ENCODE measurements at regions not wholly inside any gene's neighbourhood (a gene's known extent, or its start where the extent isn't known, plus 50 kb on each side); places are given as distances from the start of the nearest gene placed in this dataset.

DNA sequence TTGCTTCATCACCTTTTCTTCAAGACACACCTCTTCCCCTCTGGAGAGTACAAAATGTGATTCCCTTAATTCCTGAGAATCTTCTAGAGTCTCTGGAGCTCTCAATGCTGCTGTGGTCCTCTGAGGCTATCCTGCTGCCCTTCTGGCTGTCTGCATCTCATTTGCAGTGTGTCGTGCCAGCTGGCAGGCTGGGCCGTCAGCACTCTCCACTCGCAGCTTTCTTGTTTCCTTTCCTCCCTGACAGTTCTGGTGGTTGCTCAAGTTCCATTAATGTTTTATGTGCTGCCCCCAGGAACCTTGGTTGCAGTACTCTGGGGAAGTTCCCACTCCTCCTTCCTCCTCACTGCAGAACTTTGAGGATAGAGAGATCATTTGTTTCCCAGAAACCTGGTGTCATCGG is 210.8 kb upstream of the ROPN1 start:
- Histone ChIP-seq H3K27me3 (no peaks in the 10 kb centered on the region), H3K4me3 (replicated peaks in 1 of 3) (no peak overlapping the region), H3K4me1 (no peaks in the 10 kb centered on the region), H3K27ac (no peak overlapping the region), H3K36me3 (no peaks in the 10 kb centered on the region), H3K9me3 (no peaks in the 10 kb centered on the region)
- WGBS, 2 donors, result 51 to 55% methylated on average over 4 of the region's 4 CpGs
- DNase-seq, result peak; percentile 3 to 15
- TF ChIP-seq, protein P1, sequence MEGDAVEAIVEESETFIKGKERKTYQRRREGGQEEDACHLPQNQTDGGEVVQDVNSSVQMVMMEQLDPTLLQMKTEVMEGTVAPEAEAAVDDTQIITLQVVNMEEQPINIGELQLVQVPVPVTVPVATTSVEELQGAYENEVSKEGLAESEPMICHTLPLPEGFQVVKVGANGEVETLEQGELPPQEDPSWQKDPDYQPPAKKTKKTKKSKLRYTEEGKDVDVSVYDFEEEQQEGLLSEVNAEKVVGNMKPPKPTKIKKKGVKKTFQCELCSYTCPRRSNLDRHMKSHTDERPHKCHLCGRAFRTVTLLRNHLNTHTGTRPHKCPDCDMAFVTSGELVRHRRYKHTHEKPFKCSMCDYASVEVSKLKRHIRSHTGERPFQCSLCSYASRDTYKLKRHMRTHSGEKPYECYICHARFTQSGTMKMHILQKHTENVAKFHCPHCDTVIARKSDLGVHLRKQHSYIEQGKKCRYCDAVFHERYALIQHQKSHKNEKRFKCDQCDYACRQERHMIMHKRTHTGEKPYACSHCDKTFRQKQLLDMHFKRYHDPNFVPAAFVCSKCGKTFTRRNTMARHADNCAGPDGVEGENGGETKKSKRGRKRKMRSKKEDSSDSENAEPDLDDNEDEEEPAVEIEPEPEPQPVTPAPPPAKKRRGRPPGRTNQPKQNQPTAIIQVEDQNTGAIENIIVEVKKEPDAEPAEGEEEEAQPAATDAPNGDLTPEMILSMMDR (IDR thresholded peaks at IDR 0.05), result no peak
- no peak for TF ChIP-seq POLR2A (IDR thresholded peaks at IDR 0.05)
- intact Hi-C loops (cut with DNase I), result no loop called here

DNA sequence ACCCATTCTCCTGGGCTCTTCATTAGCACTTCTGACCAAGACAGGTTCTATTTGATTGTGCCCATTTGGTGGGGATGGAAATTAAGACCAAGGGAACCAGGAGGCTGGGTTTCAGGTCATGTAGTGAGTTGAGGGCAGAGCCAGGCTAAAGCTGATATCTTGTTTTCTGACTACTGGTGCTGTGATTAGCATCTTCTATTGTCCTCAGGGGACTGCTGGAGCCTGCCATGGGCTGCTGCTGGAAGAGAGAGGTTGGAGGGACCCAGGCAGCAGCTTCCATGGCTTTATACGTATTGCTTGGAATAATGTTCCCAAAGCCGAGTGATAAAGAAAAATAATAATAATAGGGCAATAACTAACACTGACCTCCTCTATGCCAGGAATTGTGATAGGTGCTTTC is 211.4 kb upstream of the ROPN1 start:
- no peak overlapping the region for H3K4me3 ChIP-seq (replicated peaks in 1 of 3)
- no peak for TF ChIP-seq POLR2A (IDR thresholded peaks at IDR 0.05)
- TF ChIP-seq, protein P1 (IDR thresholded peaks at IDR 0.05), result no peak
- no peak overlapping the region for H3K27ac ChIP-seq
- no peaks in the 10 kb centered on the region for H3K9me3 ChIP-seq
- H3K27me3 ChIP-seq, result no peaks in the 10 kb centered on the region
- intact Hi-C loops (cut with DNase I), result no loop called here
- H3K4me1 ChIP-seq, result no peaks in the 10 kb centered on the region
- WGBS, 2 donors, result 89 to 95% methylated on average over 2 of the region's 2 CpGs
- no peak for DNase-seq
- H3K36me3 ChIP-seq, result no peaks in the 10 kb centered on the region

DNA sequence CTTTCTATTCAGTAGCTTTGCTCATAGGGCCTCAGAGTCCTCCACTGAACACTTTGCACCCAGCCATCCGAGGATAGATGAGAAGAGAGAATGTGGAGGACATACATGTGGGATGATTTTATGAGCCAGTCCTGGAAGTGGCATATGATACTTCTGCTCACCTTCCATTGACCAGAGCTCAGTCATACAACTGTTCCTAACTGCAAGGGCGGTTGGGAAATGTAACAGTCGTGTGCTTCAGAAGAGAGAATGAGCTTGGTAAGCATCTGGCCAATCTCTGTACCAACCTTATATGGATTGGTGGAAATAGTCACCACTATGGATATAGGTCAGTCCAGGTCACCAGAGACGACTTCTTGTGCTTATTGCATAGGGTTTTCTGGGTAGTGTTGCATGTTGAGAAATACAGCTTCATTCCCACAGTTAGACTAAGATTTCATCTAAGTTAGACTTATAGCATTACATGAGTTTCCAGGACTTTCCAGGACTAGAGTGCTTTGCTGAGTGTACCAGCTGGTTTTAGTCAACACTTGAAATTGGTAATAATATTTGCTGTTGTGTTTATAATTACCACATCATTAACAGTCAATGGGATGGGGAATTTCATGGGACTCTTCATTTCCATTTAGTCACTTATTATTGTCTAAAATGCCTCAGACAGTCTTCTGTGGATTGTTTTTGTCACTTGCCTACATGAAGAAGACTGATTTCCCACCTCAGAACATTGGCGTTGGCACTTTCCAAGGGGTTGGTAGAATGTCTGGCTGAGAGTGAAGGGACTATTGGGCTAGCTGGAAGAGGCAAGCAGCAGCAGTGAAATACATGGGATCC is 214.5 kb upstream of the ROPN1 start:
- TF ChIP-seq, protein P1 (IDR thresholded peaks at IDR 0.05), result no peak
- no peak for TF ChIP-seq POLR2A (IDR thresholded peaks at IDR 0.05)
- no peak for DNase-seq
- H3K27ac ChIP-seq, result no peak overlapping the region
- WGBS, 2 donors, result 89 to 92% methylated on average over 5 of the region's 5 CpGs
- H3K4me3 ChIP-seq (replicated peaks in 1 of 3), result no peak overlapping the region
- no peaks in the 10 kb centered on the region for H3K9me3 ChIP-seq
- no peaks in the 10 kb centered on the region for H3K36me3 ChIP-seq
- intact Hi-C loops (cut with DNase I), result no loop called here
- no peaks in the 10 kb centered on the region for H3K4me1 ChIP-seq
- no peaks in the 10 kb centered on the region for H3K27me3 ChIP-seq

DNA sequence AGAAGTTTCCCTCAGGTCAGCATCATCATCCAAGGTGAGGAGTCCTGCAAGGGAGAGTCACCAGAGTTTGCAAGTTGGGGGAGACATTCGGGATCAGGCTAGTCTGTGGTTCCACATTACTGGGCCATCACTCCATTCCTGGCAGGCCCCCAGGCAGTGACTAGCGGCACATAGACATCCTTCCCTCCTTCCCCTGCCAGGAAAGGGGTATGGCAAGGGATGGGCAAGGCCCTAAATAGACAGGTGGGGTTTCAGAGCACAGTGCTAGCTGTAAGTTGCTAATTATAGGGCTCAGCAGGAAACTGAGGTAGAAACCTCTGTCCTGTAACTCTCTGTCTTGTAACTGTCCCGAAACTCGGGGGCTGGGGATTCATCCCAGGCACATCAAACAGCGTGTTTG is 215.2 kb upstream of the ROPN1 start:
- Histone ChIP-seq H3K4me1 (no peaks in the 10 kb centered on the region), H3K4me3 (replicated peaks in 1 of 3) (no peak overlapping the region), H3K36me3 (no peaks in the 10 kb centered on the region), H3K27ac (no peak overlapping the region), H3K27me3 (no peaks in the 10 kb centered on the region), H3K9me3 (no peaks in the 10 kb centered on the region)
- intact Hi-C loops (cut with DNase I), result no loop called here
- TF ChIP-seq, protein P1 (IDR thresholded peaks at IDR 0.05), result no peak
- no peak for TF ChIP-seq POLR2A (IDR thresholded peaks at IDR 0.05)
- WGBS, 2 donors, result 92 to 100% methylated on average over 3 to 5 of the region's 5 CpGs
- no peak for DNase-seq

DNA sequence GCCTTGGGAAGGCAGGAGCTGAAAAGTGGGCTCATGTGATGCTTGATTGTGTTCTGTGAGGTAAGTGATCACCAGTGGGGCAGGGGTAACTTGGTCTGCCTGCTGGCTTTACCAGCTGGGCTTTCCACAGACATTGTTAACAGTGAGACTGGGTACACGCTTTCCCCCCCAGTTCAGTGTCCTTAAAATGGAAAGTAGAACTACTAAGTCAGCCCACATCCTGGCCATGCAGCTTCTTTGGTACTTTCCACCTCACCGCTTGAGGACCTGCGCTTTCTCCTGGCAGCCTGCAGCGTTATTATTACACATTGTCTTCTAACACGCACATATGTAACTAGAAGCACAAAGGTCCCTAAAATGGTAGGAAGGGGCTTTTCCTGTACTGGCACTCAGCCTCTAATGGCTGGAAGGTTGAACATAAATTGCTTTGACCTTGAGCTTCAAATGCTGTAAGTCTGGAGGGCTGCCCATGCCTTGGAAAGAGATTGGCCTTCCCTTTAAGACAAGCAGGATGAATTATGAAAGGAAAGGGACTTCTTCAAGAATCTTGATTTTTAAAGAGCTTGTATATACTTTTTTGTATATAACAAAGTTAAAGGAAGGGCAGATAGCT is 216.1 kb upstream of the ROPN1 start:
- intact Hi-C loops (cut with DNase I), result no loop called here
- Histone ChIP-seq H3K36me3 (no peaks in the 10 kb centered on the region), H3K27me3 (no peaks in the 10 kb centered on the region), H3K4me1 (no peaks in the 10 kb centered on the region), H3K27ac (no peak overlapping the region), H3K9me3 (no peaks in the 10 kb centered on the region), H3K4me3 (replicated peaks in 1 of 3) (no peak overlapping the region)
- 68 to 85% methylated on average over 5 of the region's 5 CpGs for WGBS, 2 donors
- TF ChIP-seq, protein P1 (IDR thresholded peaks at IDR 0.05), result no peak
- no peak for TF ChIP-seq POLR2A (IDR thresholded peaks at IDR 0.05)
- DNase-seq, result no peak

All from thyroid gland (tissue), 4 donors.